ENCODE measurements at regions not wholly inside any gene's neighbourhood (a gene's known extent, or its start where the extent isn't known, plus 50 kb on each side); places are given as distances from the start of the nearest gene placed in this dataset.

DNA sequence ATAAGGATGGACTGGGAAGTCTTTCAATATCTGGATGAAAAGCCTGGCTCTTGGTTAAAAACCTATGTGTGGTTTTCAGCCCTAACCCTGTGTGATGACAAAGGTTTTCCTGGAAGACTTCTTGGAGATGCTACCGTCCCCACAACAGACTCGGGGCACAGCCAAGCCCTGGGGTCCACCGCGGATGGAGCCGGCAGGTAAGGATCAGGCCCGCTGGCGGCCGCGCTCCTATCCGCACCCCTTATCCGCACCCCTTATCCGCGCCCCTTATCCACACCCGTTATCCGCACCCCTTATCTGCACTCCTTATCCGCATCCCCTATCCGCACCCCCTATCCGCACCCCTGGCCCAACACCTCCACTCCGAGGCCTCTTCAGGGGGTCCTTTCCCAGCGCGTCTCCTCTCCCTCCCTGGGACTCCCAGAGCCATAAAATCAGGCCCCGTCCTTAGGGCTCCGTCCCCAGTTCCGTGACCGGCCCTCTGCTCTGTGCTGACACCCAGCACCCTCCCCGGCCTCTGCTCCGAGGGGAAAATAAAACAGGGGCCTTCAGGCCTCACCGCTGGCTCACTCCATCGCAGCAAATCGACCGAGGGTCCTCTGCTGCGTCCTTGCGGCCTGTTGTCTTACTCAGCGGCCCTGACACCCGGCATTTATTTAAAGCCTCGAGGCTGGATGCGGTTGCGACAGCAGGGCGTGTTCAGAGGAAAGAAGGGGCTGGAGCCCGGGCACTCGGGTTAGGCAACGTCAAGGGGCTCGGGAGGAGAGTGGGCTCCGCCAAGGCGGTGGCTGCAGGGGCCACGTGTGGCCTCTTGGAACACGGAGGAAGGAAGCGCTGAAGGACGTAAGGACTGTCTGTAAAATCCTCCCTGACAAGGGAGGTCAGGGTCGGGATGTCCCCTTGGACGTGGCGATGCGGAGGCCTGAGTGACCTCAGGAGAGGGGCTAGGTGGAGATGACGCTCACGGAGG is 215.1 kb upstream of the ADARB2 start:
- H3K27ac ChIP-seq (ENCODE audit: low read length), result no peak overlapping the region
- no peaks in the 10 kb centered on the region for H3K4me1 ChIP-seq (ENCODE audit: insufficient read depth, low read length)
- no peaks in the 10 kb centered on the region for H3K27me3 ChIP-seq (ENCODE audit: low read length)
- BruUV-seq (replicated peaks), result no TSS peak
- no peaks in the 10 kb centered on the region for H3K9me2 ChIP-seq (replicated peaks; ENCODE audit: low read length)
- no peak overlapping the region for H3K9ac ChIP-seq (ENCODE audit: low read length)
- no peak for ATAC-seq
- no peak overlapping the region for H3K4me3 ChIP-seq (ENCODE audit: low read length)
- no peaks in the 10 kb centered on the region for H3F3A ChIP-seq (ENCODE audit: low read length, unreplicated experiment)
- intact Hi-C loops (cut with micrococcal nuclease), result no loop called here
- H3K36me3 ChIP-seq (ENCODE audit: low read depth, low read length), result no peaks in the 10 kb centered on the region
- TF ChIP-seq EZH2phosphoT487 (IDR thresholded peaks at IDR 0.05; ENCODE audit: borderline replicate concordance, low read length) (no peak), EZH2 (IDR thresholded peaks at IDR 0.05; ENCODE audit: low read length, unreplicated experiment) (no peak)
- TF ChIP-seq, protein P1, sequence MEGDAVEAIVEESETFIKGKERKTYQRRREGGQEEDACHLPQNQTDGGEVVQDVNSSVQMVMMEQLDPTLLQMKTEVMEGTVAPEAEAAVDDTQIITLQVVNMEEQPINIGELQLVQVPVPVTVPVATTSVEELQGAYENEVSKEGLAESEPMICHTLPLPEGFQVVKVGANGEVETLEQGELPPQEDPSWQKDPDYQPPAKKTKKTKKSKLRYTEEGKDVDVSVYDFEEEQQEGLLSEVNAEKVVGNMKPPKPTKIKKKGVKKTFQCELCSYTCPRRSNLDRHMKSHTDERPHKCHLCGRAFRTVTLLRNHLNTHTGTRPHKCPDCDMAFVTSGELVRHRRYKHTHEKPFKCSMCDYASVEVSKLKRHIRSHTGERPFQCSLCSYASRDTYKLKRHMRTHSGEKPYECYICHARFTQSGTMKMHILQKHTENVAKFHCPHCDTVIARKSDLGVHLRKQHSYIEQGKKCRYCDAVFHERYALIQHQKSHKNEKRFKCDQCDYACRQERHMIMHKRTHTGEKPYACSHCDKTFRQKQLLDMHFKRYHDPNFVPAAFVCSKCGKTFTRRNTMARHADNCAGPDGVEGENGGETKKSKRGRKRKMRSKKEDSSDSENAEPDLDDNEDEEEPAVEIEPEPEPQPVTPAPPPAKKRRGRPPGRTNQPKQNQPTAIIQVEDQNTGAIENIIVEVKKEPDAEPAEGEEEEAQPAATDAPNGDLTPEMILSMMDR (conservative IDR thresholded peaks at IDR 0.05; ENCODE audit: low read depth, low read length), result no peak
- H2AFZ ChIP-seq (ENCODE audit: low read length), result no peak overlapping the region
- no peaks in the 10 kb centered on the region for H3K9me3 ChIP-seq (ENCODE audit: low read length)
- no peaks in the 10 kb centered on the region for H3K79me2 ChIP-seq (ENCODE audit: low read length)
- H4K20me1 ChIP-seq (ENCODE audit: low read length), result no peaks in the 10 kb centered on the region
- ChIA-PET POLR2A (ENCODE audit: unreplicated experiment) (no interaction called here), CTCF (no interaction called here)
- H3K4me2 ChIP-seq (ENCODE audit: low read length), result no peak overlapping the region
- DNase-seq, result no peak

DNA sequence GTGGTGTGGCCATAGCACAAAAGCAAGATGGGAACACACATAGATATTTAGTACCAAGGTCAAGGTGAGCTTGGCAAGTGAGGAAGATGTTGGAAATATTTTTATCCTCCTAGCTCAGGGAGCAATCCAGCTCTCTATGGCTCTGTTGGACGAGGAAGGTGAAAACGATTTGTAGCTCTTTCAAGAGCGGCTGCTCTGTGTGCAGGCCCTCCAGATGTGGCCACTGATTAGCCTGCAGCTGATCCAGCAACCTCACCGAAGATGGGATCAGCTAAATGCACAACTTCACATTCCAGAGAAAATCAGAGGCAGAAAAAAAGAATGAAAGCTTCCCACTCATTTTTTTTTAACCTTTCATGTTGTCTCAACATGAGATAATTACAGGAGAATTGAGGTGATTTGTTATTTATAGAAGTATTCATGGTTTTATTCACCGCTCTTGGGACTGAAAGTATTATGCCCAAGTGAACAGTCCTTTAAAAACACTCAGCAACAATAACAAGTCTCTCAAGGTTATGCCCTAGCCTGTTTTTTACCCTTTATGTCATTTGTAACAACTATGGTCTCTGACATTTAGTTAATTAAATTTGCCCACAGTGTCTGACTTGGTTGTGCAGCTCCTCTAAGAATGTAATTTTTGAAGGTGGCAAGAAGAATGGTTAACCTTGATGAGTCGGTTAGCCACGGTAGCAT is 213.6 kb upstream of the ADARB2 start:
- H3K4me2 ChIP-seq (ENCODE audit: low read length), result no peak overlapping the region
- no TSS peak for BruUV-seq (replicated peaks)
- no peak overlapping the region for H3K9ac ChIP-seq (ENCODE audit: low read length)
- no peaks in the 10 kb centered on the region for H3K4me1 ChIP-seq (ENCODE audit: insufficient read depth, low read length)
- ChIA-PET POLR2A (ENCODE audit: unreplicated experiment) (no interaction called here), CTCF (no interaction called here)
- no peaks in the 10 kb centered on the region for H3K27me3 ChIP-seq (ENCODE audit: low read length)
- H3F3A ChIP-seq (ENCODE audit: low read length, unreplicated experiment), result no peaks in the 10 kb centered on the region
- no peaks in the 10 kb centered on the region for H3K9me3 ChIP-seq (ENCODE audit: low read length)
- H2AFZ ChIP-seq (ENCODE audit: low read length), result no peak overlapping the region
- no peaks in the 10 kb centered on the region for H4K20me1 ChIP-seq (ENCODE audit: low read length)
- no peaks in the 10 kb centered on the region for H3K36me3 ChIP-seq (ENCODE audit: low read depth, low read length)
- H3K9me2 ChIP-seq (replicated peaks; ENCODE audit: low read length), result no peaks in the 10 kb centered on the region
- TF ChIP-seq EZH2phosphoT487 (IDR thresholded peaks at IDR 0.05; ENCODE audit: borderline replicate concordance, low read length) (no peak), EZH2 (IDR thresholded peaks at IDR 0.05; ENCODE audit: low read length, unreplicated experiment) (no peak)
- TF ChIP-seq, protein P1 (conservative IDR thresholded peaks at IDR 0.05; ENCODE audit: low read depth, low read length), result no peak
- intact Hi-C loops (cut with micrococcal nuclease), result no loop called here
- no peak for DNase-seq
- ATAC-seq, result no peak
- no peaks in the 10 kb centered on the region for H3K79me2 ChIP-seq (ENCODE audit: low read length)
- H3K4me3 ChIP-seq (ENCODE audit: low read length), result no peak overlapping the region
- no peak overlapping the region for H3K27ac ChIP-seq (ENCODE audit: low read length)

Data from PC-3 (cell line).